ENCODE measurements at regions not wholly inside any gene's neighbourhood (a gene's known extent, or its start where the extent isn't known, plus 50 kb on each side); places are given as distances from the start of the nearest gene placed in this dataset.

DNA sequence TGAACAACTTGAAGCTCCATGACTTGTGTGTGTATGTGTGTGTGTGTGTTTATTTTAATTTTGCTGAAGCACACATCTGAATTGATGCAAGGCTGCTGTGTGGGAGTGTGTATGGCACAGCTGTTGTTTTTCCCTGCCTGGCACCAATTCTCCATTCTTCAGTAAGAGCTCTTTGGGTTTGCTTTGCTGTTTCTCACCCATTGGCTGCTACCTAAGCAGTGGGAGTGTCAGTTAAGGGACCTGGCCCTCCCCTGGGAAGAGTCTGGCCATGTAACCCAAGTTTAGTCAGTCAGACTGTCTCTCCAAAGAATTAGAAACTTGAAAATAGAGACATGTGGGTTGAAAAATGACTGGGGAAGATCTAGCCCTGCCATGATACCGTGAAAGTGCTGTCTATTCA is 126.2 kb upstream of the SYNPR start:
- H3K4me3 ChIP-seq (ENCODE audit: low read depth in 2 of 2, low read length in 2 of 2) = no peak overlapping the region
- no peaks in the 10 kb centered on the region for H3K9me3 ChIP-seq (ENCODE audit: control insufficient read depth, insufficient read depth, low read depth, low read length)
- H3K36me3 ChIP-seq (ENCODE audit: control insufficient read depth, insufficient read depth, low read length) = no peaks in the 10 kb centered on the region
- DNase-seq (ENCODE audit: low read depth, low spot score) (no peak), ATAC-seq (no peak)
- H3K4me1 ChIP-seq (ENCODE audit: control insufficient read depth, insufficient read depth, low read length) = no peaks in the 10 kb centered on the region
- H3K27ac ChIP-seq (ENCODE audit: low read length) = no peak overlapping the region
- H3K27me3 ChIP-seq (ENCODE audit: control insufficient read depth, insufficient read depth, low read length) = no peaks in the 10 kb centered on the region
- BruUV-seq (replicated peaks) = no TSS peak
- POLR2A ChIA-PET = no interaction called here
- in situ Hi-C loops (cut with HindIII; ENCODE audit: low pct_unique_long_range_greater_than_20kb, low sequenced_read_pairs) = no loop called here
- TF ChIP-seq TCF7L2 (IDR thresholded peaks at IDR 0.05; ENCODE audit: low read depth, low read length) = no peak
- TF ChIP-seq, protein P1, sequence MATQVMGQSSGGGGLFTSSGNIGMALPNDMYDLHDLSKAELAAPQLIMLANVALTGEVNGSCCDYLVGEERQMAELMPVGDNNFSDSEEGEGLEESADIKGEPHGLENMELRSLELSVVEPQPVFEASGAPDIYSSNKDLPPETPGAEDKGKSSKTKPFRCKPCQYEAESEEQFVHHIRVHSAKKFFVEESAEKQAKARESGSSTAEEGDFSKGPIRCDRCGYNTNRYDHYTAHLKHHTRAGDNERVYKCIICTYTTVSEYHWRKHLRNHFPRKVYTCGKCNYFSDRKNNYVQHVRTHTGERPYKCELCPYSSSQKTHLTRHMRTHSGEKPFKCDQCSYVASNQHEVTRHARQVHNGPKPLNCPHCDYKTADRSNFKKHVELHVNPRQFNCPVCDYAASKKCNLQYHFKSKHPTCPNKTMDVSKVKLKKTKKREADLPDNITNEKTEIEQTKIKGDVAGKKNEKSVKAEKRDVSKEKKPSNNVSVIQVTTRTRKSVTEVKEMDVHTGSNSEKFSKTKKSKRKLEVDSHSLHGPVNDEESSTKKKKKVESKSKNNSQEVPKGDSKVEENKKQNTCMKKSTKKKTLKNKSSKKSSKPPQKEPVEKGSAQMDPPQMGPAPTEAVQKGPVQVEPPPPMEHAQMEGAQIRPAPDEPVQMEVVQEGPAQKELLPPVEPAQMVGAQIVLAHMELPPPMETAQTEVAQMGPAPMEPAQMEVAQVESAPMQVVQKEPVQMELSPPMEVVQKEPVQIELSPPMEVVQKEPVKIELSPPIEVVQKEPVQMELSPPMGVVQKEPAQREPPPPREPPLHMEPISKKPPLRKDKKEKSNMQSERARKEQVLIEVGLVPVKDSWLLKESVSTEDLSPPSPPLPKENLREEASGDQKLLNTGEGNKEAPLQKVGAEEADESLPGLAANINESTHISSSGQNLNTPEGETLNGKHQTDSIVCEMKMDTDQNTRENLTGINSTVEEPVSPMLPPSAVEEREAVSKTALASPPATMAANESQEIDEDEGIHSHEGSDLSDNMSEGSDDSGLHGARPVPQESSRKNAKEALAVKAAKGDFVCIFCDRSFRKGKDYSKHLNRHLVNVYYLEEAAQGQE (IDR thresholded peaks at IDR 0.05; ENCODE audit: insufficient read depth in 1 of 2, low read depth in 2 of 2, low read length in 1 of 2) = no peak
- TF ChIP-seq POLR2AphosphoS5 (IDR thresholded peaks at IDR 0.05; ENCODE audit: low read depth, low read length) = no peak
- TF ChIP-seq, protein P2, sequence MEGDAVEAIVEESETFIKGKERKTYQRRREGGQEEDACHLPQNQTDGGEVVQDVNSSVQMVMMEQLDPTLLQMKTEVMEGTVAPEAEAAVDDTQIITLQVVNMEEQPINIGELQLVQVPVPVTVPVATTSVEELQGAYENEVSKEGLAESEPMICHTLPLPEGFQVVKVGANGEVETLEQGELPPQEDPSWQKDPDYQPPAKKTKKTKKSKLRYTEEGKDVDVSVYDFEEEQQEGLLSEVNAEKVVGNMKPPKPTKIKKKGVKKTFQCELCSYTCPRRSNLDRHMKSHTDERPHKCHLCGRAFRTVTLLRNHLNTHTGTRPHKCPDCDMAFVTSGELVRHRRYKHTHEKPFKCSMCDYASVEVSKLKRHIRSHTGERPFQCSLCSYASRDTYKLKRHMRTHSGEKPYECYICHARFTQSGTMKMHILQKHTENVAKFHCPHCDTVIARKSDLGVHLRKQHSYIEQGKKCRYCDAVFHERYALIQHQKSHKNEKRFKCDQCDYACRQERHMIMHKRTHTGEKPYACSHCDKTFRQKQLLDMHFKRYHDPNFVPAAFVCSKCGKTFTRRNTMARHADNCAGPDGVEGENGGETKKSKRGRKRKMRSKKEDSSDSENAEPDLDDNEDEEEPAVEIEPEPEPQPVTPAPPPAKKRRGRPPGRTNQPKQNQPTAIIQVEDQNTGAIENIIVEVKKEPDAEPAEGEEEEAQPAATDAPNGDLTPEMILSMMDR (IDR thresholded peaks at IDR 0.05) = no peak
- no peak for TF ChIP-seq SIN3A (IDR thresholded peaks at IDR 0.05; ENCODE audit: borderline replicate concordance, insufficient read depth, low read depth, low read length)
- CTCF ChIA-PET = no interaction called here
- intact Hi-C loops (cut with micrococcal nuclease; ENCODE audit: unreplicated experiment) = no loop called here

DNA sequence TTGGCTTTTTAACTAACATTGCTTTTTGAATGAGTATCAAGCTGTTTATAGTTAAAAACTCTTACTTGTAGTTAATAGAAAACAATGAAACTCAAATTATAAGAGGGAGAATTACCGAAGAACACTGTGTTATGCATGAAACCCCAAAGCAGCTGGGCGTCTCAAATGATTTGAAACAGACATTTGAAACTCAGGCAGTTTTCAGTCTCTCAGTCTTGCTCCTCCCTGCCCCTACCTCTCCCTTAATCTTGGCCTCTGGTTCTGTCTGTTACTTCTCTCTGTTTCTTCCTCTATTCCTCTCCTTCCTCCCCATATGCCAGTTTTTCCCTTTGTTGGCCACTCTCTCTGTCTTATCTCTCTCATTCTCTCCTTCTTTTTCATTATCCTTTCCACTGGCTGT is 118.3 kb upstream of the SYNPR start:
- H3K4me3 ChIP-seq (ENCODE audit: low read depth in 2 of 2, low read length in 2 of 2) = no peak overlapping the region
- ATAC-seq (no peak), DNase-seq (ENCODE audit: low read depth, low spot score) (no peak)
- TF ChIP-seq, protein P2 (IDR thresholded peaks at IDR 0.05) = no peak
- TF ChIP-seq, protein P1 (IDR thresholded peaks at IDR 0.05; ENCODE audit: insufficient read depth in 1 of 2, low read depth in 2 of 2, low read length in 1 of 2) = no peak
- TF ChIP-seq TCF7L2 (IDR thresholded peaks at IDR 0.05; ENCODE audit: low read depth, low read length) (no peak), SIN3A (IDR thresholded peaks at IDR 0.05; ENCODE audit: borderline replicate concordance, insufficient read depth, low read depth, low read length) (no peak), POLR2AphosphoS5 (IDR thresholded peaks at IDR 0.05; ENCODE audit: low read depth, low read length) (no peak)
- intact Hi-C loops (cut with micrococcal nuclease; ENCODE audit: unreplicated experiment) (no loop called here), in situ Hi-C loops (cut with HindIII; ENCODE audit: low pct_unique_long_range_greater_than_20kb, low sequenced_read_pairs) (no loop called here)
- no peaks in the 10 kb centered on the region for H3K9me3 ChIP-seq (ENCODE audit: control insufficient read depth, insufficient read depth, low read depth, low read length)
- ChIA-PET POLR2A (no interaction called here), CTCF (no interaction called here)
- H3K36me3 ChIP-seq (ENCODE audit: control insufficient read depth, insufficient read depth, low read length) = no peaks in the 10 kb centered on the region
- no peak overlapping the region for H3K27ac ChIP-seq (ENCODE audit: low read length)
- BruUV-seq (replicated peaks) = no TSS peak
- no peaks in the 10 kb centered on the region for H3K4me1 ChIP-seq (ENCODE audit: control insufficient read depth, insufficient read depth, low read length)
- H3K27me3 ChIP-seq (ENCODE audit: control insufficient read depth, insufficient read depth, low read length) = no peaks in the 10 kb centered on the region

Measured in Panc1 (cell line).